Mesenchymal stem cell (in vitro differentiated cells and primary cell): ENCODE measurements at regions not wholly inside any gene's neighbourhood (a gene's known extent, or its start where the extent isn't known, plus 50 kb on each side); places are given as distances from the start of the nearest gene placed in this dataset.
A peak's percentile ranks its signal among the peaks of the same experiment; 100 is the strongest.

Experiments used
- DNase-seq: peaks from one replicate; pipeline ENCODE4 v3.0.0-alpha.2; 2013
- H2AFZ ChIP-seq: one replicate; pipeline ENCODE4 v1.6.1; 2013; ENCODE audit warnings: low read depth, mild to moderate bottlenecking, control low read depth, inconsistent platforms, low read length, moderate library complexity
- H2AK5ac ChIP-seq: 2 replicates; pipeline ENCODE4 v1.6.1; 2013; ENCODE audit warnings: low read length, moderate library complexity, mild to moderate bottlenecking, inconsistent platforms; ENCODE audit not compliant: severe bottlenecking
- H2BK120ac ChIP-seq: one replicate; pipeline ENCODE4 v1.6.1; 2013; ENCODE audit warnings: low read depth, mild to moderate bottlenecking, inconsistent platforms, low read length, moderate library complexity
- H2BK12ac ChIP-seq, 2 experiments: one replicate each; pipeline ENCODE4 v1.6.1; 2013; ENCODE audit warnings: inconsistent platforms in 2 of 2, low read length in 2 of 2, mild to moderate bottlenecking in 2 of 2, moderate library complexity in 2 of 2, control low read depth in 1 of 2
- H2BK15ac ChIP-seq: one replicate; pipeline ENCODE4 v1.6.1; 2013; ENCODE audit warnings: mild to moderate bottlenecking, low read depth, inconsistent platforms; ENCODE audit not compliant: poor library complexity, severe bottlenecking
- H2BK5ac ChIP-seq: 2 replicates; pipeline ENCODE4 v1.6.1; 2013; ENCODE audit warnings: low read depth, mild to moderate bottlenecking, low read length, control low read depth, inconsistent platforms; ENCODE audit not compliant: poor library complexity, severe bottlenecking
- H3K14ac ChIP-seq, 2 experiments: one replicate each; pipeline ENCODE4 v1.6.1; 2013; ENCODE audit warnings: inconsistent platforms in 2 of 2, low read length in 2 of 2, control low read depth in 1 of 2, mild to moderate bottlenecking in 1 of 2, moderate library complexity in 1 of 2
- H3K18ac ChIP-seq, 2 experiments: one replicate each; pipeline ENCODE4 v1.6.1; 2013; ENCODE audit warnings: inconsistent platforms in 2 of 2, low read length in 2 of 2, control low read depth in 1 of 2, low read depth in 1 of 2, mild to moderate bottlenecking in 1 of 2
- H3K23ac ChIP-seq, 2 experiments: one replicate each; pipeline ENCODE4 v1.6.1; 2013; ENCODE audit warnings: inconsistent platforms in 2 of 2, low read length in 2 of 2, mild to moderate bottlenecking in 2 of 2, moderate library complexity in 2 of 2, control low read depth in 1 of 2
- H3K27ac ChIP-seq: 2 replicates; pipeline ENCODE4 v1.5.1; 2013; ENCODE audit warnings: mild to moderate bottlenecking, moderate library complexity, low read length, control low read depth, inconsistent platforms; ENCODE audit not compliant: poor library complexity, severe bottlenecking
- H3K27me3 ChIP-seq, 2 experiments: 2 replicates each; pipeline versions ENCODE4 v1.6.1 to v1.7.0; 2013; ENCODE audit warnings: low read length in 2 of 2, mild to moderate bottlenecking in 2 of 2, moderate library complexity in 2 of 2, control low read depth in 1 of 2, inconsistent platforms in 1 of 2; ENCODE audit not compliant: control insufficient read depth in 1 of 2, insufficient read depth in 1 of 2
- H3K36me3 ChIP-seq, 2 experiments: 2 replicates each; pipeline versions ENCODE4 v1.6.1 to v1.7.0; 2013; ENCODE audit warnings: low read length in 2 of 2, control low read depth in 1 of 2, inconsistent platforms in 1 of 2, low read depth in 1 of 2, mild to moderate bottlenecking in 1 of 2; ENCODE audit not compliant: insufficient read depth in 2 of 2, control insufficient read depth in 1 of 2
- H3K4ac ChIP-seq, 2 experiments: one replicate each; pipeline ENCODE4 v1.6.1; 2013; ENCODE audit warnings: inconsistent platforms in 2 of 2, low read length in 2 of 2, mild to moderate bottlenecking in 2 of 2, moderate library complexity in 2 of 2, control low read depth in 1 of 2, low read depth in 1 of 2
- H3K4me1 ChIP-seq: 2 replicates; pipeline ENCODE4 v1.6.1; 2013; ENCODE audit warnings: low read depth, low read length, control low read depth; ENCODE audit not compliant: control insufficient read depth, insufficient read depth
- H3K4me2 ChIP-seq: 2 replicates; pipeline ENCODE4 v1.6.1; 2013; ENCODE audit warnings: low read length, mild to moderate bottlenecking, inconsistent platforms; ENCODE audit not compliant: poor library complexity, severe bottlenecking
- H3K4me3 ChIP-seq, 2 experiments: 2 replicates each; pipeline versions ENCODE4 v1.5.1 to v1.7.0; 2013; ENCODE audit warnings: low read length in 2 of 2, mild to moderate bottlenecking in 2 of 2, control low read depth in 1 of 2, low read depth in 1 of 2; ENCODE audit not compliant: insufficient read depth in 1 of 2
- H3K79me1 ChIP-seq: replicated peaks from 2 replicates; pipeline ENCODE4 v1.6.1; 2013; ENCODE audit warnings: mild to moderate bottlenecking, control low read depth, low read length, inconsistent platforms; ENCODE audit not compliant: poor library complexity, severe bottlenecking
- H3K9ac ChIP-seq: 2 replicates; pipeline ENCODE4 v1.7.0; 2013; ENCODE audit warnings: mild to moderate bottlenecking, low read length, moderate library complexity
- H3K9me3 ChIP-seq: 2 replicates; pipeline ENCODE4 v1.7.0; 2013; ENCODE audit warnings: mild to moderate bottlenecking, low read length; ENCODE audit not compliant: control insufficient read depth
- H4K8ac ChIP-seq: one replicate; pipeline ENCODE4 v1.6.1; 2013; ENCODE audit warnings: inconsistent platforms, mild to moderate bottlenecking, low read length, moderate library complexity
- H4K91ac ChIP-seq: one replicate; pipeline ENCODE4 v1.6.1; 2013; ENCODE audit warnings: mild to moderate bottlenecking, low read length, inconsistent platforms
- WGBS: methylation state at CpG from one replicate; pipeline ENCODE4 v1.1.7; 2013; ENCODE audit warnings: mixed read lengths; 5-methylcytosine and 5-hydroxymethylcytosine counted together

GRCh38 chr16:8088820-8089338, 501.4 kb downstream of the TMEM114 start:
- H2AK5ac ChIP-seq = no peak overlapping the region
- H3K14ac ChIP-seq = no peak overlapping the region
- H4K91ac ChIP-seq = no peak overlapping the region
- no peak overlapping the region for H4K8ac ChIP-seq
- H3K4me1 ChIP-seq = no peaks in the 10 kb centered on the region
- no peaks in the 10 kb centered on the region for H3K27me3 ChIP-seq
- H3K36me3 ChIP-seq = no peaks in the 10 kb centered on the region
- H2BK12ac ChIP-seq = no peak overlapping the region
- H3K4ac ChIP-seq = no peak overlapping the region
- H2BK5ac ChIP-seq = no peak overlapping the region
- H3K4me3 ChIP-seq = no peak overlapping the region
- no peak overlapping the region for H3K18ac ChIP-seq
- H2BK15ac ChIP-seq = no peak overlapping the region
- DNase-seq = no peak
- H2AFZ ChIP-seq = no peak overlapping the region
- H3K27ac ChIP-seq = no peak overlapping the region
- no peak overlapping the region for H3K23ac ChIP-seq
- no peaks in the 10 kb centered on the region for H3K79me1 ChIP-seq
- H2BK120ac ChIP-seq = no peak overlapping the region
- WGBS = 83% methylated on average over 2 of the region's 2 CpGs
- H3K9me3 ChIP-seq = no peaks in the 10 kb centered on the region
- H3K9ac ChIP-seq = no peak overlapping the region
- H3K4me2 ChIP-seq = no peak overlapping the region

- Histone ChIP-seq H3K4me2 (no peak overlapping the region), H3K27me3 (no peaks in the 10 kb centered on the region), H3K18ac (no peak overlapping the region), H3K4ac (no peak overlapping the region), H2AK5ac (no peak overlapping the region), H3K4me1 (no peaks in the 10 kb centered on the region), H4K8ac (no peak overlapping the region), H3K4me3 (no peak overlapping the region), H4K91ac (no peak overlapping the region), H3K36me3 (no peaks in the 10 kb centered on the region), H2BK5ac (no peak overlapping the region), H2BK120ac (no peak overlapping the region), H2AFZ (no peak overlapping the region), H3K79me1 (no peaks in the 10 kb centered on the region), H2BK12ac (no peak overlapping the region), H3K23ac (no peak overlapping the region), H3K9ac (peak overlapping the region; percentile 47), H2BK15ac (no peak overlapping the region), H3K27ac (no peak overlapping the region), H3K9me3 (no peaks in the 10 kb centered on the region), H3K14ac (no peak overlapping the region)
- 56% methylated on average over 2 of the region's 5 CpGs for WGBS
- no peak for DNase-seq
Observed at GRCh38 chr16:8087597-8088289, 502.6 kb downstream of the TMEM114 start.

GRCh38 chr16:8087146-8087545, 503.2 kb downstream of the TMEM114 start:
- no peak overlapping the region for H4K8ac ChIP-seq
- no peak overlapping the region for H3K4me2 ChIP-seq
- DNase-seq = no peak
- no peaks in the 10 kb centered on the region for H3K4me1 ChIP-seq
- H3K9me3 ChIP-seq = no peaks in the 10 kb centered on the region
- no peak overlapping the region for H2BK120ac ChIP-seq
- WGBS = no CpG with 5 or more reads among the region's 2 CpGs
- no peak overlapping the region for H4K91ac ChIP-seq
- no peak overlapping the region for H2BK15ac ChIP-seq
- H3K27me3 ChIP-seq = no peaks in the 10 kb centered on the region
- H2BK5ac ChIP-seq = no peak overlapping the region
- H3K27ac ChIP-seq = no peak overlapping the region
- H3K9ac ChIP-seq = no peak overlapping the region
- no peak overlapping the region for H2BK12ac ChIP-seq
- no peak overlapping the region for H3K4me3 ChIP-seq
- no peak overlapping the region for H3K18ac ChIP-seq
- H3K23ac ChIP-seq = no peak overlapping the region
- no peak overlapping the region for H2AFZ ChIP-seq
- no peaks in the 10 kb centered on the region for H3K36me3 ChIP-seq
- H3K4ac ChIP-seq = no peak overlapping the region
- H3K79me1 ChIP-seq = no peaks in the 10 kb centered on the region
- H2AK5ac ChIP-seq = no peak overlapping the region
- H3K14ac ChIP-seq = no peak overlapping the region

- Histone ChIP-seq H2BK5ac (no peak overlapping the region), H3K14ac (no peak overlapping the region), H3K9ac (no peak overlapping the region), H3K23ac (no peak overlapping the region), H2BK15ac (no peak overlapping the region), H4K8ac (no peak overlapping the region), H2BK120ac (no peak overlapping the region), H3K27me3 (no peaks in the 10 kb centered on the region), H3K4ac (no peak overlapping the region), H3K4me1 (no peaks in the 10 kb centered on the region), H2BK12ac (no peak overlapping the region), H3K27ac (no peak overlapping the region), H2AK5ac (no peak overlapping the region), H3K4me3 (no peak overlapping the region), H3K9me3 (peaks cover 5% of the 10 kb centered on the region), H2AFZ (no peak overlapping the region), H3K79me1 (no peaks in the 10 kb centered on the region), H3K18ac (no peak overlapping the region), H3K36me3 (no peaks in the 10 kb centered on the region), H4K91ac (no peak overlapping the region), H3K4me2 (no peak overlapping the region)
- DNase-seq = no peak
- WGBS = 42% methylated on average over 2 of the region's 2 CpGs
Observed at GRCh38 chr16:8084882-8085281, 505.4 kb downstream of the TMEM114 start.
